OCI-LY7 (cell line): ENCODE measurements at regions not wholly inside any gene's neighbourhood (a gene's known extent, or its start where the extent isn't known, plus 50 kb on each side); places are given as distances from the start of the nearest gene placed in this dataset.

Experiments
- BruUV-seq: library from RNA; stranded (reverse); fragments of 400-500 nt; replicated peaks from 2 replicates; lab custom pipeline; 2021; lab: Mats Ljungman, UMichigan
- CTCF ChIA-PET: fragments of 300-600 bp; sonication (Branson Sonifier 250); formaldehyde crosslinking; loops from one replicate; lab custom pipeline; 2022; ENCODE audit warnings: antibody characterized with exemption; ENCODE audit not compliant: unreplicated experiment; lab: Charles Lee
- POLR2A ChIA-PET: fragments of 300-600 bp; sonication (Branson Sonifier 250); formaldehyde crosslinking; loops from one replicate; lab custom pipeline; 2022; ENCODE audit warnings: antibody characterized with exemption; lab: Charles Lee
- DNase-seq: peaks from one replicate; pipeline ENCODE4 v3.0.0-alpha.2; 2015; ENCODE audit warnings: low spot score
- H2AFZ ChIP-seq: fragments of 200-600 bp; sonication (generic), shearing (Covaris generic); 2 replicates; pipeline ENCODE4 v1.6.1; 2014; ENCODE audit warnings: mild to moderate bottlenecking, antibody characterized with exemption, low read length, moderate library complexity
- H3K27ac ChIP-seq: fragments of 200-600 bp; sonication (generic); 2 replicates; pipeline ENCODE4 v1.5.1; 2014; ENCODE audit warnings: mixed run types, low read depth, mild to moderate bottlenecking, moderate library complexity, low read length, inconsistent platforms; ENCODE audit not compliant: poor library complexity, severe bottlenecking
- H3K36me3 ChIP-seq: fragments of 200-600 bp; sonication (generic); 2 replicates; pipeline ENCODE4 v1.6.1; 2014; ENCODE audit warnings: mild to moderate bottlenecking, antibody characterized with exemption, low read length, moderate library complexity, mixed read lengths; ENCODE audit not compliant: insufficient read depth
- H3K4me1 ChIP-seq: fragments of 200-600 bp; sonication (generic); 2 replicates; pipeline ENCODE4 v1.5.1; 2014; ENCODE audit warnings: mild to moderate bottlenecking, low read length; ENCODE audit not compliant: insufficient read depth, poor library complexity, severe bottlenecking
- H3K4me2 ChIP-seq: fragments of 200-600 bp; sonication (generic); 2 replicates; pipeline ENCODE4 v1.6.1; 2014; ENCODE audit warnings: mild to moderate bottlenecking, low read length
- H3K4me3 ChIP-seq: fragments of 200-600 bp; sonication (generic); 2 replicates; pipeline ENCODE4 v1.5.1; 2014; ENCODE audit warnings: mild to moderate bottlenecking, low read depth, low read length; ENCODE audit not compliant: poor library complexity, severe bottlenecking
- H3K79me2 ChIP-seq: fragments of 200-600 bp; sonication (generic); 2 replicates; pipeline ENCODE4 v1.6.1; 2016; ENCODE audit warnings: low read depth, mild to moderate bottlenecking, low read length, moderate library complexity, mixed read lengths; ENCODE audit not compliant: insufficient read depth
- H3K9me2 ChIP-seq: fragments of 200-600 bp; sonication (generic); 2 replicates; pipeline ENCODE4 v1.6.1; 2016; ENCODE audit warnings: mild to moderate bottlenecking, low read length, mixed read lengths; ENCODE audit not compliant: insufficient read depth
- H3K9me3 ChIP-seq: fragments of 200-600 bp; sonication (generic); 2 replicates; pipeline ENCODE4 v1.6.1; 2014; ENCODE audit warnings: mild to moderate bottlenecking, mixed run types, low read length, mixed read lengths
- H4K20me1 ChIP-seq: fragments of 200-600 bp; sonication (generic); 2 replicates; pipeline ENCODE4 v1.6.1; 2014; ENCODE audit warnings: mild to moderate bottlenecking, antibody characterized with exemption, low read length, moderate library complexity, mixed read lengths; ENCODE audit not compliant: insufficient read depth
- CTCF ChIP-seq: fragments of 200-600 bp; sonication (generic); conservative IDR thresholded peaks from 2 replicates; pipeline ENCODE4 v1.5.1; 2014; ENCODE audit warnings: mild to moderate bottlenecking, antibody characterized with exemption, low read length, moderate library complexity, mixed read lengths
- EZH2phosphoT487 ChIP-seq: fragments of 200-600 bp; sonication (generic); IDR thresholded peaks from 2 replicates; pipeline ENCODE4 v1.6.1; 2018; ENCODE audit warnings: low read depth, borderline replicate concordance, mild to moderate bottlenecking, mixed run types, antibody characterized with exemption, low read length, moderate library complexity, mixed read lengths
- intact Hi-C: fragments of 100-400 bp; cut with micrococcal nuclease; formaldehyde crosslinking; loops from one replicate; pipeline ENCODE4 v1.10.0; 2022; ENCODE audit not compliant: unreplicated experiment

- H2AFZ ChIP-seq = no peak overlapping the region
- intact Hi-C loops = no loop called here
- H3K9me2 ChIP-seq = no peaks in the 10 kb centered on the region
- ChIA-PET POLR2A (interaction anchor here (0.6 kb wide), 2 partner anchors 78 to 179 kb away, joined by 3 to 4 read pairs; no protein-coding TSS in a partner anchor), CTCF (no interaction called here)
- H3K79me2 ChIP-seq = no peaks in the 10 kb centered on the region
- H3K27ac ChIP-seq = no peak overlapping the region
- no peak overlapping the region for H3K4me2 ChIP-seq
- no peak for TF ChIP-seq EZH2phosphoT487
- TF ChIP-seq CTCF = no peak
- no peaks in the 10 kb centered on the region for H3K36me3 ChIP-seq
- no peaks in the 10 kb centered on the region for H3K4me1 ChIP-seq
- BruUV-seq = no TSS peak
- no peaks in the 10 kb centered on the region for H3K9me3 ChIP-seq
- H4K20me1 ChIP-seq = no peaks in the 10 kb centered on the region
- no peak for DNase-seq
- no peak overlapping the region for H3K4me3 ChIP-seq
These were observed 138.6 kb downstream of the CEBPB start for GRCh38 chr20:50328996-50329898.

- intact Hi-C loops = no loop called here
- H2AFZ ChIP-seq = no peak overlapping the region
- H3K4me1 ChIP-seq = no peaks in the 10 kb centered on the region
- H3K9me3 ChIP-seq = no peaks in the 10 kb centered on the region
- no peak for DNase-seq
- H3K4me2 ChIP-seq = no peak overlapping the region
- no TSS peak for BruUV-seq
- no peaks in the 10 kb centered on the region for H3K36me3 ChIP-seq
- H3K4me3 ChIP-seq = no peak overlapping the region
- no peaks in the 10 kb centered on the region for H4K20me1 ChIP-seq
- no peak for TF ChIP-seq EZH2phosphoT487
- CTCF ChIA-PET = no interaction called here
- no peaks in the 10 kb centered on the region for H3K9me2 ChIP-seq
- no peaks in the 10 kb centered on the region for H3K79me2 ChIP-seq
- POLR2A ChIA-PET = no interaction called here
- no peak overlapping the region for H3K27ac ChIP-seq
These were observed 139.4 kb downstream of the CEBPB start for GRCh38 chr20:50329981-50330503.

GRCh38 chr20:50330504-50331313 lies 140.1 kb downstream of the CEBPB start:
- no peak overlapping the region for H2AFZ ChIP-seq
- intact Hi-C loops = no loop called here
- no peak for TF ChIP-seq CTCF
- TF ChIP-seq EZH2phosphoT487 = no peak
- ChIA-PET CTCF (no interaction called here), POLR2A (no interaction called here)
- H4K20me1 ChIP-seq = no peaks in the 10 kb centered on the region
- no peak overlapping the region for H3K4me2 ChIP-seq
- H3K36me3 ChIP-seq = no peaks in the 10 kb centered on the region
- BruUV-seq = no TSS peak
- DNase-seq = no peak
- H3K79me2 ChIP-seq = no peaks in the 10 kb centered on the region
- no peak overlapping the region for H3K4me3 ChIP-seq
- H3K9me3 ChIP-seq = no peaks in the 10 kb centered on the region
- H3K4me1 ChIP-seq = no peaks in the 10 kb centered on the region
- H3K27ac ChIP-seq = no peak overlapping the region
- H3K9me2 ChIP-seq = no peaks in the 10 kb centered on the region
